CD14-positive monocyte (primary cell): ENCODE measurements at regions not wholly inside any gene's neighbourhood (a gene's known extent, or its start where the extent isn't known, plus 50 kb on each side); places are given as distances from the start of the nearest gene placed in this dataset. TPM values are rescaled to one million over a fixed set of nuclear protein-coding genes. Genes with fewer than 3 reads are reported as not detected.

ENCODE experiments used
- DNase-seq, 3 donors: peaks; one replicate each; pipeline ENCODE4 v3.0.0-alpha.2; 2011 to 2022
- H2AFZ ChIP-seq: 2 replicates; pipeline ENCODE4 v1.6.0; 2012; ENCODE audit warnings: mild to moderate bottlenecking, low read depth, low read length, inconsistent platforms; ENCODE audit not compliant: insufficient read depth, poor library complexity, severe bottlenecking
- H3K27ac ChIP-seq, 2 donors: 1 replicate in 1 of 2; 2 replicates in 1 of 2; pipeline ENCODE4 v1.5.1; 2012 to 2013; ENCODE audit warnings: low read length in 2 of 2, control low read depth in 1 of 2, inconsistent platforms in 1 of 2, low read depth in 1 of 2, mild to moderate bottlenecking in 1 of 2
- H3K27me3 ChIP-seq, 2 donors: one replicate each; pipeline versions ENCODE4 v1.6.0 to v1.6.1; 2011 to 2013; ENCODE audit warnings: low read length in 2 of 2; ENCODE audit not compliant: control insufficient read depth in 2 of 2, insufficient read depth in 2 of 2
- H3K36me3 ChIP-seq, 2 donors: replicated peaks in 1 of 2; 1 replicate in 1 of 2; 2 replicates in 1 of 2; pipeline versions ENCODE4 v1.5.1 to v1.6.1; 2012 to 2013; ENCODE audit warnings: low read length in 2 of 2, control low read depth in 1 of 2, inconsistent platforms in 1 of 2, mild to moderate bottlenecking in 1 of 2; ENCODE audit not compliant: insufficient read depth in 2 of 2, control insufficient read depth in 1 of 2
- H3K4me1 ChIP-seq, 2 donors: 1 replicate in 1 of 2; 2 replicates in 1 of 2; pipeline versions ENCODE4 v1.5.1 to v1.6.1; 2012 to 2013; ENCODE audit warnings: low read length in 2 of 2, control low read depth in 1 of 2, inconsistent platforms in 1 of 2, mild to moderate bottlenecking in 1 of 2, moderate library complexity in 1 of 2; ENCODE audit not compliant: insufficient read depth in 2 of 2, control insufficient read depth in 1 of 2
- H3K4me2 ChIP-seq: replicated peaks from 2 replicates; pipeline ENCODE3; 2012; ENCODE audit warnings: low read length, moderate library complexity, mild to moderate bottlenecking; ENCODE audit not compliant: poor library complexity, severe bottlenecking; ENCODE audit errors: extremely low read depth
- H3K4me3 ChIP-seq, 3 experiments: fragments of 200-600 bp in 1 of 3; sonication (generic) in 1 of 3; replicated peaks in 1 of 3; 1 replicate in 2 of 3; 2 replicates in 1 of 3; pipeline ENCODE4 v1.5.1; 2011 to 2013; ENCODE audit warnings: low read length in 3 of 3, mild to moderate bottlenecking in 3 of 3, control low read depth in 2 of 3, low read depth in 2 of 3, inconsistent platforms in 1 of 3, moderate library complexity in 1 of 3
- H3K79me2 ChIP-seq: 2 replicates; pipeline ENCODE4 v1.6.0; 2012; ENCODE audit warnings: mild to moderate bottlenecking, control low read depth, inconsistent platforms, low read length, moderate library complexity; ENCODE audit not compliant: insufficient read depth
- H3K9ac ChIP-seq: 2 replicates; pipeline ENCODE4 v1.6.0; 2017; ENCODE audit warnings: low read length, mild to moderate bottlenecking; ENCODE audit not compliant: insufficient read depth, poor library complexity, severe bottlenecking
- H3K9me3 ChIP-seq, 2 donors: replicated peaks in 1 of 2; 1 replicate in 1 of 2; 2 replicates in 1 of 2; pipeline versions ENCODE4 v1.5.1 to v1.6.1; 2012 to 2013; ENCODE audit warnings: low read length in 2 of 2, control low read depth in 1 of 2; ENCODE audit not compliant: control insufficient read depth in 1 of 2, insufficient read depth in 1 of 2
- H4K20me1 ChIP-seq: 2 replicates; pipeline ENCODE4 v1.6.0; 2012; ENCODE audit warnings: mild to moderate bottlenecking, low read length, control low read depth, moderate library complexity; ENCODE audit not compliant: insufficient read depth
- H3K27ac Mint-ChIP-seq, 7 donors: one replicate each; pipeline ENCODE4 v1.8.0; 2020; ENCODE audit warnings: mild to moderate bottlenecking in 7 of 7, mixed read lengths in 7 of 7, moderate library complexity in 6 of 7, inconsistent platforms in 2 of 7
- H3K27me3 Mint-ChIP-seq, 3 donors: one replicate each; pipeline ENCODE4 v1.8.0; 2021 to 2022; ENCODE audit warnings: low read depth in 3 of 3, mild to moderate bottlenecking in 3 of 3, mixed read lengths in 3 of 3, moderate library complexity in 3 of 3, inconsistent platforms in 1 of 3
- H3K36me3 Mint-ChIP-seq, 2 donors: one replicate each; pipeline ENCODE4 v1.8.0; 2020; ENCODE audit warnings: mixed read lengths in 2 of 2, inconsistent platforms in 1 of 2, mild to moderate bottlenecking in 1 of 2
- H3K4me1 Mint-ChIP-seq: one replicate; pipeline ENCODE4 v1.8.0; 2020; ENCODE audit warnings: mild to moderate bottlenecking, mixed read lengths
- H3K4me3 Mint-ChIP-seq, 2 donors: one replicate each; pipeline ENCODE4 v1.8.0; 2020; ENCODE audit warnings: mild to moderate bottlenecking in 2 of 2, mixed read lengths in 2 of 2, moderate library complexity in 1 of 2
- H3K9me3 Mint-ChIP-seq, 7 donors: one replicate each; pipeline ENCODE4 v1.8.0; 2020 to 2022; ENCODE audit warnings: mixed read lengths in 7 of 7, mild to moderate bottlenecking in 6 of 7, moderate library complexity in 6 of 7, inconsistent platforms in 2 of 7
- WGBS: methylation state at CpG from one replicate; pipeline ENCODE4 v1.1.5; 2013; ENCODE audit warnings: missing lambda C conversion rate; ENCODE audit not compliant: insufficient coverage; 5-methylcytosine and 5-hydroxymethylcytosine counted together
- intact Hi-C, 2 donors: fragments of 100-400 bp; cut with micrococcal nuclease; formaldehyde crosslinking; loops; one replicate each; pipeline versions ENCODE4 v1.15.0 to v1.15.1; 2023
- small RNA-seq: library from RNA; depleted of rRNA; stranded (forward); fragments of <200 nt; gene quantifications from one replicate; pipeline ENCODE3, GENCODE V24; 2012; ENCODE audit warnings: low read depth; ENCODE audit not compliant: insufficient read length
- TF ChIP-seq, protein P1 (sequence below): fragments of 200-600 bp; IDR thresholded peaks from one replicate; pipeline ENCODE4 v1.8.0; 2022; ENCODE audit warnings: antibody characterized with exemption, mild to moderate bottlenecking

- Mint-ChIP-seq H3K9me3 (peaks cover 0 to 4% (median 0%) of the 10 kb centered on the region in 7 donors), H3K27me3 (peaks cover 0 to 1% (median 0%) of the 10 kb centered on the region in 3 donors), H3K4me3 (no peak overlapping the region), H3K4me1 (no peaks in the 10 kb centered on the region), H3K36me3 (no peaks in the 10 kb centered on the region), H3K27ac (no peak overlapping the region)
- DNase-seq: no peak
- Histone ChIP-seq H2AFZ (no peak overlapping the region), H3K4me1 (no peaks in the 10 kb centered on the region), H3K4me2 (no peak overlapping the region), H3K9ac (no peak overlapping the region), H3K27me3 (no peaks in the 10 kb centered on the region), H3K4me3 (no peak overlapping the region), H3K36me3 (no peaks in the 10 kb centered on the region), H4K20me1 (no peaks in the 10 kb centered on the region), H3K79me2 (no peaks in the 10 kb centered on the region), H3K9me3 (no peaks in the 10 kb centered on the region), H3K27ac (no peak overlapping the region)
- no CpG with 5 or more reads among the region's 1 CpG for WGBS
- intact Hi-C loops: no loop called here
- TF ChIP-seq, protein P1, sequence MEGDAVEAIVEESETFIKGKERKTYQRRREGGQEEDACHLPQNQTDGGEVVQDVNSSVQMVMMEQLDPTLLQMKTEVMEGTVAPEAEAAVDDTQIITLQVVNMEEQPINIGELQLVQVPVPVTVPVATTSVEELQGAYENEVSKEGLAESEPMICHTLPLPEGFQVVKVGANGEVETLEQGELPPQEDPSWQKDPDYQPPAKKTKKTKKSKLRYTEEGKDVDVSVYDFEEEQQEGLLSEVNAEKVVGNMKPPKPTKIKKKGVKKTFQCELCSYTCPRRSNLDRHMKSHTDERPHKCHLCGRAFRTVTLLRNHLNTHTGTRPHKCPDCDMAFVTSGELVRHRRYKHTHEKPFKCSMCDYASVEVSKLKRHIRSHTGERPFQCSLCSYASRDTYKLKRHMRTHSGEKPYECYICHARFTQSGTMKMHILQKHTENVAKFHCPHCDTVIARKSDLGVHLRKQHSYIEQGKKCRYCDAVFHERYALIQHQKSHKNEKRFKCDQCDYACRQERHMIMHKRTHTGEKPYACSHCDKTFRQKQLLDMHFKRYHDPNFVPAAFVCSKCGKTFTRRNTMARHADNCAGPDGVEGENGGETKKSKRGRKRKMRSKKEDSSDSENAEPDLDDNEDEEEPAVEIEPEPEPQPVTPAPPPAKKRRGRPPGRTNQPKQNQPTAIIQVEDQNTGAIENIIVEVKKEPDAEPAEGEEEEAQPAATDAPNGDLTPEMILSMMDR: no peak
These were observed 58.7 kb upstream of the FAM83B start for GRCh38 chr6:54787825-54788224.

Small RNA genes in the stretch of these regions (small RNA-seq; reads per million reads assigned to genes)
- gene RNU6-1023P: not detected
